BE2C (cell line): ENCODE measurements at regions not wholly inside any gene's neighbourhood (a gene's known extent, or its start where the extent isn't known, plus 50 kb on each side); places are given as distances from the start of the nearest gene placed in this dataset.

Experiments
- DNase-seq: peaks from one replicate; pipeline ENCODE4 v3.0.0-alpha.2; 2020
- H3K27me3 ChIP-seq: fragments of 250-450 bp; sonication (Bioruptor Pico); 2 replicates; pipeline ENCODE4 v1.5.1; 2020; ENCODE audit warnings: mild to moderate bottlenecking
- H3K36me3 ChIP-seq: fragments of 250-450 bp; sonication (Bioruptor Pico); 2 replicates; pipeline ENCODE4 v1.5.1; 2020; ENCODE audit warnings: mild to moderate bottlenecking
- H3K4me1 ChIP-seq: fragments of 250-450 bp; sonication (Bioruptor Pico); 2 replicates; pipeline ENCODE4 v1.5.1; 2020
- H3K4me3 ChIP-seq: 2 replicates; pipeline ENCODE4 v1.5.1; 2011; ENCODE audit warnings: low read depth, low read length
- H3K9me3 ChIP-seq: fragments of 250-450 bp; sonication (Bioruptor Pico); 2 replicates; pipeline ENCODE4 v1.5.1; 2020
- CTCF ChIP-seq: IDR thresholded peaks from 2 replicates; pipeline ENCODE4 v1.5.1; 2012; ENCODE audit warnings: mild to moderate bottlenecking, low read depth, low read length

GRCh38 chr6:11290027-11290426, 57.6 kb upstream of the NEDD9 start:
- Histone ChIP-seq H3K9me3 (no peaks in the 10 kb centered on the region), H3K4me3 (no peak overlapping the region), H3K27me3 (no peaks in the 10 kb centered on the region), H3K4me1 (no peaks in the 10 kb centered on the region), H3K36me3 (no peaks in the 10 kb centered on the region)
- TF ChIP-seq CTCF, result no peak
- no peak for DNase-seq

- H3K27me3 ChIP-seq, result no peaks in the 10 kb centered on the region
- no peak for DNase-seq
- no peaks in the 10 kb centered on the region for H3K36me3 ChIP-seq
- H3K4me1 ChIP-seq, result no peaks in the 10 kb centered on the region
- no peak for TF ChIP-seq CTCF
- no peaks in the 10 kb centered on the region for H3K9me3 ChIP-seq
- H3K4me3 ChIP-seq, result no peak overlapping the region
Measured at GRCh38 chr6:11288065-11288464, 55.6 kb upstream of the NEDD9 start.

- Histone ChIP-seq H3K9me3 (no peaks in the 10 kb centered on the region), H3K27me3 (no peaks in the 10 kb centered on the region), H3K36me3 (no peaks in the 10 kb centered on the region), H3K4me1 (no peaks in the 10 kb centered on the region), H3K4me3 (no peak overlapping the region)
- no peak for DNase-seq
- no peak for TF ChIP-seq CTCF
Measured at GRCh38 chr6:11284996-11285395, 52.5 kb upstream of the NEDD9 start.

GRCh38 chr6:11283629-11284028, 51.2 kb upstream of the NEDD9 start:
- H3K4me1 ChIP-seq, result no peaks in the 10 kb centered on the region
- no peak for TF ChIP-seq CTCF
- H3K9me3 ChIP-seq, result no peaks in the 10 kb centered on the region
- no peaks in the 10 kb centered on the region for H3K36me3 ChIP-seq
- DNase-seq, result no peak
- H3K27me3 ChIP-seq, result no peaks in the 10 kb centered on the region
- no peak overlapping the region for H3K4me3 ChIP-seq

GRCh38 chr6:11282875-11283274, 50.4 kb upstream of the NEDD9 start:
- Histone ChIP-seq H3K36me3 (no peaks in the 10 kb centered on the region), H3K4me3 (no peak overlapping the region), H3K4me1 (no peaks in the 10 kb centered on the region), H3K9me3 (no peaks in the 10 kb centered on the region), H3K27me3 (no peaks in the 10 kb centered on the region)
- no peak for DNase-seq
- no peak for TF ChIP-seq CTCF
